GM19452 (cell line): ENCODE measurements at regions not wholly inside any gene's neighbourhood (a gene's known extent, or its start where the extent isn't known, plus 50 kb on each side); places are given as distances from the start of the nearest gene placed in this dataset.
A peak's percentile ranks its signal among the peaks of the same experiment; 100 is the strongest.
"Not testable (repeated sequence)": the region's sequence is repeated elsewhere in the genome, so short reads cannot be mapped to it uniquely, and the experiment has no call there.

Source experiments
- ATAC-seq: cut with Tn5 transposase; IDR thresholded peaks from one replicate; pipeline ENCODE4 v1.9.1; 2021; ENCODE audit not compliant: unreplicated experiment

GRCh38 chr3:31179768-31180167 lies 285.3 kb upstream of the GADL1 start:
- no peak for ATAC-seq

DNA sequence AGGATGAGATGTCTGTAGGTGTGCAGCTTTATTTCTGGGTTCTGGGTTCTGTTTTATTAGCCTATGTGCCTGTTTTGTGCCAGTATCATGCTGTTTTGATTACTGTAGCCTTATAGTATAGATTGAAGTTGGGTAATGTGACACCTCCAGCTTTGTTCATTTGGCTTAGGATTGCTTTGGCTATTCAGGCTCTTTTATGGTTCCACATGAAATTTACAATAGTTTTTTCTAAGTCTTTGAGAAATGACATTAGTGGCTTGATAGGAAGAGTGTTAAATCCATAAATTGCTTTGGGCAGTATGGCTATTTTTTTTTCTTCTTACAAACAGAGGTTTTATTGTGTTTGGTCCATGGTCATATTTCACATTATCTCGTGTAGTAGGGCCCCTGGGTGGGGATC lies 285.8 kb upstream of the GADL1 start:
- no peak for ATAC-seq

- ATAC-seq = no peak
These were observed 287.2 kb upstream of the GADL1 start for GRCh38 chr3:31181661-31182060.

GRCh38 chr3:31182661-31183060 lies 288.2 kb upstream of the GADL1 start:
- ATAC-seq = no peak

DNA sequence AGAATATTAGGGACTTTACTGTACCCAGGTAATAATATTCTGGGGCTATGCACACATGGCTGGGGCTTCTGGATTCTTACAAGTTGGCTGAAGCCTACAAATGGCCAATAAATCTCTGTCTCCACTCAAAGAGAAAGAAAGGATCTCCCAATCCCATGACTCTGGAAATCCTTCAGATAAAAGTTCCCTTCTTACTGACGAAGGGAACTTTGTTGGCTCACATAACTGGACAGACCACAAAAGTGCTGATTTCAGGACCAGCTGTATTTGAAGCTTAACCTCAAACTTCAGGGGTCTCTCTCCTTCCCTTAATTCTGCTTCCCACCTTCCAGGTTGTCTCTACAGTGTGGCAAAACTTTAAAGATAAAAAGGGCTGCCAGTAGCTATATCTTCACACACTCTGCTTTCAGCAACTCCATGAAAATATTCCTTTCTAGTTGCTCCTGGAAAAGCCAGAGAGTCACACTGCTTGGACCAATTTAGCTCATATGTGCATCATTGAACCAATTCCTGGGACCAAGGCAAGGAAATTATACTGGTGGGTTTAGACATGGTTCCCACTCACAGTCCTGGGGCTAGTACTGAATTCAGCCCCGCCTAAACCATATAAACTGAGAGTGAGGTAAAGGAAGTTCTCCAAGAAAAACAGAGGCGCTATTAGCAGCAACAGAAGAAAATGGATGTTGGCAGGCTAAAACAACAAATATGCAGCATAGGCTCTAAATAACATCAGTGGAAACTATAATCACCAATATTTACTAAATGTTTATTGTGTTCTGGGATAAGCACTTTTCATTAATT lies 290.0 kb upstream of the GADL1 start:
- no peak for ATAC-seq

DNA sequence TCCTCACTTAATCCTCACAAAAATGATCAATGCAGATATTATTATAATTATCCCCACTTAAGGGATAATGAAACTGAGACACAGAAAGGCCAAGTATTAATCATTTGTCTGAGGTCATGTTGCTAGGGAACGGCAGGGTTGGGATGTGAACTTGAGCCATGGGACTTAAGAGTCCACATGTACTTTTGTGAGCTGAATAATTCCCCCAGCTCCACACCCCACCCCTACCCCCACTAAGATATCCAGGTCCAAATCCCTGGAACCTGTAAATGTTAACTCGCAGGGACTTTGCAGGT lies 290.5 kb upstream of the GADL1 start:
- no peak for ATAC-seq

- ATAC-seq = no peak
These were observed 291.6 kb upstream of the GADL1 start for GRCh38 chr3:31186041-31186440.

DNA sequence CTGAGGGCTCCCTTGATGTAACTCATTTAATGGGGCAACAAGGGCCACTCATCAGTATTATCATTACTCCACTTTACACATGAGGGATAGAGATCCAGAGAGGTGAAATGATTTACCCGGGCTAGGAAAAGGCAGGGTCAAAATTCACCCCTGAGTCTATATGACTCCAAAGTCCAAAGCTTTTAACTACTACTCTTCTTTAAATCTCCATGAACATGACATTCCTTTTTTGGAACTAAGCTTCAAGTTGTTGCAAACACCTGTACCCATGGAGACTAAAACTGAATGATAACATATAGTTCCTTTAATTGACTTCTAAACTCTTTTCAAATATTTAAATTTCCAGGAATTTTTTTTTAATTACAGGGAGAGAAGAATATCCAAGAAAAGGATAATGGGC lies 292.9 kb upstream of the GADL1 start:
- ATAC-seq = no peak

GRCh38 chr3:31188112-31188511 lies 293.7 kb upstream of the GADL1 start:
- ATAC-seq = no peak

- no peak for ATAC-seq
These were observed 294.9 kb upstream of the GADL1 start for GRCh38 chr3:31189330-31189729.

DNA sequence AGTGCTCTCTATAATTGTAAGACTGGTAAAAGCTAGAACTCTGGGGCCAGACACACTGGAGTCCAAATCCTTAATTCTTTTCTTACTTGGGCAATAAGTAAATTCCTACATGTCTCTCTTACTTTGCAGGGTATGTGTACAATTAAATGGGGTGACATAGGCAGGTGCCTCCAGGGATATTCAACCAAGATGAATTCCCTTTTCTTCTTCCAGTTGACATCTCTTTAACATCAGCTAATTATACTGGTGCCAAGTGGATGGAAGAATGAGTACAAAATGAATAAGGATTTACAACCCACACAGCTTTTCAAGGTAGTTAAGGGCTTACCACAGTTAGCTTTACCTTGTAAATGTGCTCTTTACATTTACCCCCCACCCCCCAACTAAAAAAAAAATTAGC lies 295.5 kb upstream of the GADL1 start:
- no peak for ATAC-seq

DNA sequence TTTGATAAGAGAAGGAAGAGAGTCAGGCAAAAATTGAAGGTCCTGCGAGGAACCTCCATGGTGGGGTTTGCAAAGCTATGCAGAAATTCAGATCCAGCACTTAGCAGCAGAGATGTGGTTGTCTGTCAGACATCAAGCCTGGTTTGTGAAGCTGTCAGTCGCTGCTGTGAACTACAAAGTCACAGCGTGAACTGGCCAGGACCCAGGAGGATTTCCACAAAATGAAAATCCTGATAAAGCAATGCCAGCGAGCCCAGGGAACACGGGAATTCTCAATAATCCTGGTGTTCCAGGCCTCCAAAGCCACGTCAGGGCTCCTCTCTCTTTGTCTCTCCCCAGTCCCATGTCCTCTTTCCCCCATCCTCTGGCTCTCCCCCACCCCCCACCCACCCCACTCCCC lies 296.9 kb upstream of the GADL1 start:
- no peak for ATAC-seq

GRCh38 chr3:31193429-31193828 lies 299.0 kb upstream of the GADL1 start:
- ATAC-seq = no peak

DNA sequence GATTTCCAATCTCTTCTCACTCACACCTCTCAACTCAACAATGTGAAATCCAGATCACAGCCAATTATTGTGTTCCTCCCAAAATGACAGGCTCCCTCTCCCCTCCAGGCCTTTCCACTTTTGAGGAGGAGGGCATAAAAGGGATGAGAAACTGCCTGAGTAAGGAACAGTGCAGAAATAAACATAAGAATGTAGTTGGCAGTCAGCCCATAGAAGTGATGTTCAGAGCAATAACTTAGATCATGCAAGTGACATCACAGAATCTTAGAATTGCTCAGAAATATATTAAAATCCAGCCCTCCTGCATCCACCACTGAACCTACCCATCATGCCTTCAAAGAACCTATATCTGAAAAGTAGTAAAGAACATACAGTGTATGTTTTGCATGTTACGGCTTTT lies 299.4 kb upstream of the GADL1 start:
- no peak for ATAC-seq

GRCh38 chr3:31196261-31196660 lies 301.8 kb upstream of the GADL1 start:
- no peak for ATAC-seq

GRCh38 chr3:31196881-31197364 lies 302.5 kb upstream of the GADL1 start:
- no peak for ATAC-seq

- ATAC-seq = no peak
These were observed 303.5 kb upstream of the GADL1 start for GRCh38 chr3:31197941-31198340.

DNA sequence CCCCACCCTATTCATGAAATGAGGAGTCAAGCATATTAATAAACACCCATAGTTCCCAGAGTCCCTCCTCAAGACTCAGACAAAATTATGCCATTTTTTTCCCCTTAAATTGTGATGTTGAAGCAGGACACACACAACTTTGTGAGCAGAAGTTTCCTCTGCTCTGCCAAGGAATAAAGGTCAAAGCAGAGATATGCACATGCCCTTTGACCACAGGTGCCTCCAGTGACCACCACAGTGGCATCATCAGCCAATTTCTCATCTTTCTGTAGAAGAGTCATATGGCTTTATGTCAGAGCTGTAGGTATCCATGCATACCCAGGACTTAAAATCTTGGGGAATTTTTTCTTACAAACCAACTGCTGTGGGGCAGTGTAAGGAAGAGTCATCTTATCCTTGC lies 304.4 kb upstream of the GADL1 start:
- no peak for ATAC-seq

- no peak for ATAC-seq
These were observed 309.7 kb upstream of the GADL1 start for GRCh38 chr3:31203960-31204795.

GRCh38 chr3:31204796-31205056 lies 310.3 kb upstream of the GADL1 start:
- ATAC-seq = not testable (repeated sequence)

DNA sequence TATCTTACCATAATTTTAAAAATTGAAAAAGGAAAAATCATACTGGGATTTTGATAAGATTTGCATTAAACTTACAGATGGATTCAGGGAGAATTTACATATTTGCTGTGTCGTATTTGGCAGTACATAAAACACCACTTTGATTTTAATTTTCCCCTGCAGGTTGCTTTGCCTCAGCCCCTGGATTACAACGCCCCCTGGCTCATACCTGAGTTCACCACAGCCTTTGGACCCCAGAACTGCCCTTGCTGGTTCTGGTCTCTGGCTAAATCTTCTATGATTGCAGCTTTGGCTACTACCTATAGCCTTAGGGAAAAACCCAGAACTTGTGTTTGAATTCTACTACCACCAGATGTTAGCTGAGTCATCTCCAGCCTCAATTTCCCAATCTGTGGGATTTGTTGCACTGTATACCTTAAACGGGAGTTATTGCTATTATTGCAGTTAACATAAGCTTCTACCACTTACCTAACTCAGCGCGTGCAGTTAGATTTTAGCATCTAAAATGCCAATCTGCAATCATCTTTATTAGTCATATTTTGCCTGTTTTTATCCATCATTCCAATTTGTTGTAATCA lies 315.7 kb upstream of the GADL1 start:
- ATAC-seq = no peak

DNA sequence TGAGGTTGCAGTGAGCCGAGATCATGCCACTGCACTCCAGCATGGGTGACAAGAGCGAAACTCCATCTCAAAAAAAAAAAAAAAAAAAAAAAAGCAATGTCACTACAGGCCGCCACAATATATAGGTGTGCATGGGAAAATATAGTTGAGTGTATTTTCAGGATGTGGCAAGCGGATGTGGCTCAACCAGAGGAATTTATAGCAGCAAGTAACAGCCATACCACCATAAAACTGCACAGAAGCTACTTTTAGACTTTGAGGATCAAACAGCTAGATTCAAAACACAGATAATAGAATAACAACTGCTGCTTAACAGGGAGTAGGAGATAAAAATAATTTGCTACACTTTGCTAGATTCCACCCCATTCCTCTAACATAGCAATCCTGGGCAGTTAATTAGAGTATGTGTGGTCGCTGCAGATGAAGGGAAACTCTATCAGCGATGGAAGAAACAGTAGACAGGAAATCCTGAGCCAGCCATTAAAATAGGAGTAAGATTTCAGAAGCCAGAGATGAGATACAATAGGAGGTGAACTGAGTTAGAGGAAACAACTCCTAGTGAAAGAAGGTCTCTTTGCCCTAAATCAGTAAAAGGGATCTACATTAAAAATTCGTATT lies 318.7 kb upstream of the STT3B start:
- ATAC-seq = peak; percentile 82
